GM19468 (cell line): ENCODE measurements at regions not wholly inside any gene's neighbourhood (a gene's known extent, or its start where the extent isn't known, plus 50 kb on each side); places are given as distances from the start of the nearest gene placed in this dataset.
"Not testable (repeated sequence)": the region's sequence is repeated elsewhere in the genome, so short reads cannot be mapped to it uniquely, and the experiment has no call there.

Experiments
- ATAC-seq: cut with Tn5 transposase; IDR thresholded peaks from one replicate; pipeline ENCODE4 v1.9.1; 2021; ENCODE audit warnings: mild to moderate bottlenecking, moderate library complexity, moderate number of reproducible peaks; ENCODE audit not compliant: unreplicated experiment; ENCODE audit errors: extremely low read depth

GRCh38 chr7:93048136-93048930 is 69.4 kb downstream of the SAMD9 start:
- ATAC-seq, result no peak

DNA sequence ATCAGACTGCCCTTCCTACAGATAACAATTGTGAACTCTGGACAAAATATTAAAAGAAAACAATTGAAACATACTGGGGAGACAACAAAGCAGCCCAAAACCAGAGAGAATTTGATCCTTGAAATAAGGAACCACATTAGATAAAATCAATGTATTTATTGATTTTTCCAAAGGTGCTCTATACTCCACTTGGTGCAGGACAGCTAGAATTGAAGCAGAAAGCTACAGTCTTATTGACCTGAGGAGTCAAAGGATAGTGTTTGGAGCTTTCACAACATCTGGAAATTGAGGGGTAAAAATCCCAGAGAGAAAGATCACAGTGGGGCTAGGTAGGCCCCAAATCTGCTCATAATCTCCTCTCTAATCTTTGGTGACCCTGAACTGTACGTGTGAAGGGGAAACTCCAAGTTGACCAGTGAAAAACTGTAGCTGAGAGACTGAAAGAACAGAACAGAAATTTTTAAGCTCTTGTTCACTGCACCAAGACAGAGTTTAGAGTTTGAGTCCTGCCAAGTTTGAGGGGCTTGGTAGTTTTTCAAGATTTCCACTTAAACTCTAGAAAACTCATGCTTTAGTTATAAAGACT is 70.2 kb downstream of the SAMD9 start:
- no peak for ATAC-seq

DNA sequence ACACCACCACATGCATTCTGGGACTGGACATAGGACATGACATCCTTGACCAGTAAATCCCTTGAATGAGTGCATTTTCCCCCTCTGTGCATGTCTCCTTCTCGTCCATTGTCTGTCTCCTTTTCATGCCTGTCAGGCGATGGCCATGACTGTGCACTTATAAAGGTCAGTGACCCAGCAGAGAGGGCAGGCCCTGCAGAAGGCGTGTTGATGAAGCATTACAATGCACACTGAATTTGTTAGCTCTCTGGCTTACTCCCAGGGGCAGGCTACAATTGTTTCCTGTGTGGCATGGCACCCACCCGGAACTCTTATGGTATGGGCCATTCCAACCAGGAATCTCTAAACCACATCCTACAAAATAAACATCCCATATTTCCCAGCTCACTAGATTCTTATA is 71.1 kb downstream of the SAMD9 start:
- ATAC-seq, result no peak

- ATAC-seq, result no peak
These were observed 73.5 kb downstream of the SAMD9 start for GRCh38 chr7:93044147-93044810.

DNA sequence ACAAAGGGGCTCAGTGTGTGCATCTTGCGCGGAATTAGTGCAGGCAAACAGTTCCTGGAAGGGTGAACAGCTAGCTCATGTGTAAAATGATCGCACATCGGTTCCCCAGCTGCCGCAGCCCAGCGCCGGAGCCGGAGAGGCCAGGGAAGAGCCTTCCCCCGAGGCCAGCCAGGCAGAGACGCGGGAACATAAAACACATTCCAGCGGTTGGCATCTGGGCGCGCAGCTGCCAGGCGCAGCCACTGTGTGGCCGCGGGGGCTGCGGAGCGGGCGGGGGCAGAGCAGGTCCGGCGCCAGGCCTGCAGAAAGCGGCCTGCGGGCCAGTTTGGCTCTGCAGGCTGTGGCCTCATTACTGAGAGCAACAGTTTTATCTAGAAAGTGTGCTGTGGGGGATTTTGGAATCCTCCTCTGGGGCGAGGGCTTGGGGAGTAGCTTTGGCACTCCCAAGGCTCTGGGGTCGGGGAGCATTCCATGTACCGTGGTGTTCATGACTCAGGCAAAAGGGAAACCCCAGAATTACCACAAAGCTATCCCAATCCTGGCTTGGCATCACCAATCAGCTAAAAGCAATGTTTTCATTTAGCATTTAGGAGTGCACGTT is 74.3 kb downstream of the SAMD9 start:
- no peak for ATAC-seq

GRCh38 chr7:93040355-93040754 is 77.4 kb downstream of the SAMD9 start:
- no peak for ATAC-seq

DNA sequence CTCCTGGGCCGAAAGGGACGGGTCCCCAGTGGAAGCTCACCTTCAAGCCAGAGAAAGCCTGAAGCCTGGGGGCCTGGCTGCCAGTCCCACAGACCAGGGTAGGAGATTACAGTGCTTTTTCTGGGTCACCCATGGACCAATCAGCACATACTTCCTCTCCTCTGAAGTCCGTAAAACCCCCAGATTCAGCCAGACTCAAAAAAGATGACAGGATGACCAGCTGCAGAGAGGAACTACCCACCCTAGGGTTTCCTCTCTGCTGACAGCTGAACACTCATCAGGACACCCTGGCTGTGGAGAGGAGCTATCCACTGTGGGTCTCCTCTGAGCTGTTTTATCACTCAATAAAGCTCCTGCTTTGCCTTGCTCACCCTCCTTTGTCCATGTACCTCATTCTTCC is 78.0 kb downstream of the SAMD9 start:
- ATAC-seq, result no peak

DNA sequence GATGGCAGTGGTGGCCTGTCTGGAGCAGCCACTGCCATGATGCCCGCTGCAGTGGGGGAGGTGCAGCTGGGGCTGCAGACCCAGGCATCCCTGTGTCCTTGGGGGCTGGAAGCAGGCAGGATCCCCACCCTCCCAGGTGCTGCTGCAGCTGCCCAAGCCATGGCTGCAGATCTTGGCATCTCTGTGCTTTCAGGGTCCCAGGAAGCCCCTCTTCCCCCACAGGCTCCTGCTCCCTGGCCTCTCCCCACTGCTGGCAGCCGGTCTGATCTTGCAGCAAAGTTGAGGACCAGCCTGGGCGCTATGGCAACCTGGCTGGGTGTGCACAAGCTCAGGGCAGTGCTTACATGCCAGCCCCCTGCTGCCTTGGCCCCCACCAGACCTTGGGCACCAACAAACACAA is 78.5 kb downstream of the SAMD9 start:
- ATAC-seq, result no peak

DNA sequence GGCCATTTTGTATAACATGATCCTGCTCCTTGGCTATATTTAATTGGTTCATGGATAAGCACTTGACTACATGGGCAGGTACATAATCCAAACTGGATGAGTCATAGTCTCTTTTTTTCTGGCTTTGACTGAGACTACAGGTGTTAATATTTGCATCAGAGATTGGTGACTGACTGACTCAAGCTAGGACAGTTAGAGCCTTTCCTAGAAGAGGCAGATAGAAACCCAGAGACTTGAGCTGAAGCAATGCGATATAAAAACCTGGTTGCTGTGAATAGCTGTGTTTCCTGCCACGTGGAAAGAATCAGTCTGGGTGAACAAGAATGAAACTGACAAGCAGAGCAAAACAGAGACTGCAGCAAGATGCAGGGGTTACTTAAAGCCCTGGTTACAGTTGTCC is 81.0 kb downstream of the SAMD9 start:
- peak; percentile 69 for ATAC-seq

GRCh38 chr7:93036149-93036640 is 81.6 kb downstream of the SAMD9 start:
- no peak for ATAC-seq

- ATAC-seq, result no peak
These were observed 86.0 kb downstream of the SAMD9 start for GRCh38 chr7:93031795-93032194.

DNA sequence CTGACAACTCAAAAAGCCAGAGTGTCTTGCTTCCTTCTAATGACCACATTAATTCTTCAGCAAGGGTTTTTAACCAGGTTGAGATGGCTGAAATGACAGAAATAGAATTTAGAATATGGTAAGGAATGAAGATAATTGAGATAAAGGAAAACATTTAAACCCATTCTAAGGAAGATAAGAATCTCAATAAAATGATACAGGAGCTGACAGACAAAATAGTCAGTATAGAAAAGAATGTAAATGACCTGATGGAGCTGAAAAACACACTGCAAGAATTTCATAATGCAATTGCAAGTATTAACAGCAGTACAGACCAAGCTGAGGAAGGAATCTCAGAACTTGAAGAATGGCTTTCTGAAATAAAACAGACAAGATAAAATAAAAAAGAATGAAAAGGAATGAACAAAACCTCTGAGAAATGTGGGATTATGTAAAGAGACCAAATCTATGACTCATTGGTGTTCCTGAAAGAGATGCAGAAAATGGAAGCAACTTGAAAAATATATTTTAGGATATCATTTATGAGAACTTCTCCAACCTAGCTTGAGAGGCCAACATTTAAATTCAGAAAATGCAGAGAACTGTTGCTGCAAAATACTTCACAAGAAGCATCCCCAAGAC is 87.1 kb downstream of the SAMD9 start:
- no peak for ATAC-seq

GRCh38 chr7:93029056-93029455 is 88.7 kb downstream of the SAMD9 start:
- ATAC-seq, result no peak

- ATAC-seq, result no peak
These were observed 89.2 kb downstream of the SAMD9 start for GRCh38 chr7:93028610-93029009.

GRCh38 chr7:93027044-93027443 is 90.7 kb downstream of the SAMD9 start:
- ATAC-seq, result no peak

DNA sequence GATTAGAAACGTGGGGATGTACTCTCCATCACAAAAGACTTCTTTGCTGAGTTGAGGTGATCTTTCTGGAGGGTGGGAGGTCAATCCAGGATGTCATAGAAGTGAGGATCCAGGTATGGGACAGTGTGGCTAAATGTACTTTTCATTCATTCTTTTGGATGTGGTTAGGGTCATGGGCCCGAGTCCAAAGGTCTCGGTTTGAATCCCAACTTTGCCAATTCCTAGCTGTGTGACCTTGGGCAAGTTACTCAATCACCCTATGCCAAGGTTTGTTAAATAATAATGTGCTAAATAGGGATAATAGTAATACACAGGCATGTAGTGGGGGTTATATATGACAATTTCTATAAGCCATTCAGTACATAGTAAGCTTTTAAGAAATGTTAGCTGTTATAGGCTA is 91.4 kb downstream of the SAMD9 start:
- no peak for ATAC-seq

GRCh38 chr7:93025389-93025788 is 92.4 kb downstream of the SAMD9 start:
- no peak for ATAC-seq

- ATAC-seq, result not testable (repeated sequence)
These were observed 94.8 kb downstream of the SAMD9 start for GRCh38 chr7:93022931-93023478.

DNA sequence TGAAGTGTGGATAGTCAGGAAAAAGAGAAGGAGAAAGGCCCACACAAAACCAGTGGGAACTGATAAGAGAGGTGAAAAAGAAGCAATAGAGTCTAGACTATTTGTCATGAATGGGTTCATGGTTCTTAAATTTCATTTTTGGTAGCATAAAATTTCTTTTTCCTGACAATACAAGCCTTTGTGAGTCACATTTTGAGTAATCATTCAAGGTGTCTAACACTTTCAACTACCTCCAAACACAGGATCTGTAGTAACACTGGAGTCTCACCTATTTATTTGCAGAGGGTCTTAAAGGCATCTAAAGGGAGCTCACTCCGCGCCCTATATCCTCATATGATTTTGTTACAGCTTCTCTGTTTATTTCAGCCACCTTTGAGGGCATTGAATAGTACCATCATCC is 96.0 kb downstream of the SAMD9 start:
- no peak for ATAC-seq

GRCh38 chr7:93018716-93019115 is 99.1 kb downstream of the SAMD9 start:
- no peak for ATAC-seq
